ENCODE measurements at regions not wholly inside any gene's neighbourhood (a gene's known extent, or its start where the extent isn't known, plus 50 kb on each side); places are given as distances from the start of the nearest gene placed in this dataset.

DNA sequence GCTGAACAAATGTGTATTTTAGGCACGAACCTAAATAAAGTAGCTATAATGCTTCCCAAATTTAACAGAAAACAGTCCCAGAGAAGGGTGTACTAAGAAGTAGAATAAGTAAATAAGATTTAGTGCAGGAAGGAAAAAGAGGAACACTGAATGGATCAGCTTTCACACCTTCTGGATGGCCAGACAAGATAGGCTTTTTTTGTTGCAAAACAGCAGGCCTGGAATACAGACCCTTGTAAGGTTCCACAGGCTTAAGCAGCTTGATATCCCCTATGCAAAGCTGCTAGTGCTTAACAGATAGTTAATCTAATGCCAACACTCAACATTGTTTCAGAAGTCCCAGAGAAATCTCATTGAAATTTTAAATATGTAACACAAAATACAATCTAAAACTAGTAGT is 328.1 kb upstream of the STEAP1 start (continued):
- TF ChIP-seq, protein P1, sequence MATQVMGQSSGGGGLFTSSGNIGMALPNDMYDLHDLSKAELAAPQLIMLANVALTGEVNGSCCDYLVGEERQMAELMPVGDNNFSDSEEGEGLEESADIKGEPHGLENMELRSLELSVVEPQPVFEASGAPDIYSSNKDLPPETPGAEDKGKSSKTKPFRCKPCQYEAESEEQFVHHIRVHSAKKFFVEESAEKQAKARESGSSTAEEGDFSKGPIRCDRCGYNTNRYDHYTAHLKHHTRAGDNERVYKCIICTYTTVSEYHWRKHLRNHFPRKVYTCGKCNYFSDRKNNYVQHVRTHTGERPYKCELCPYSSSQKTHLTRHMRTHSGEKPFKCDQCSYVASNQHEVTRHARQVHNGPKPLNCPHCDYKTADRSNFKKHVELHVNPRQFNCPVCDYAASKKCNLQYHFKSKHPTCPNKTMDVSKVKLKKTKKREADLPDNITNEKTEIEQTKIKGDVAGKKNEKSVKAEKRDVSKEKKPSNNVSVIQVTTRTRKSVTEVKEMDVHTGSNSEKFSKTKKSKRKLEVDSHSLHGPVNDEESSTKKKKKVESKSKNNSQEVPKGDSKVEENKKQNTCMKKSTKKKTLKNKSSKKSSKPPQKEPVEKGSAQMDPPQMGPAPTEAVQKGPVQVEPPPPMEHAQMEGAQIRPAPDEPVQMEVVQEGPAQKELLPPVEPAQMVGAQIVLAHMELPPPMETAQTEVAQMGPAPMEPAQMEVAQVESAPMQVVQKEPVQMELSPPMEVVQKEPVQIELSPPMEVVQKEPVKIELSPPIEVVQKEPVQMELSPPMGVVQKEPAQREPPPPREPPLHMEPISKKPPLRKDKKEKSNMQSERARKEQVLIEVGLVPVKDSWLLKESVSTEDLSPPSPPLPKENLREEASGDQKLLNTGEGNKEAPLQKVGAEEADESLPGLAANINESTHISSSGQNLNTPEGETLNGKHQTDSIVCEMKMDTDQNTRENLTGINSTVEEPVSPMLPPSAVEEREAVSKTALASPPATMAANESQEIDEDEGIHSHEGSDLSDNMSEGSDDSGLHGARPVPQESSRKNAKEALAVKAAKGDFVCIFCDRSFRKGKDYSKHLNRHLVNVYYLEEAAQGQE (IDR thresholded peaks at IDR 0.05; ENCODE audit: unreplicated experiment) = no peak
- no peak for TF ChIP-seq JUNB (IDR thresholded peaks at IDR 0.05; ENCODE audit: unreplicated experiment)

DNA sequence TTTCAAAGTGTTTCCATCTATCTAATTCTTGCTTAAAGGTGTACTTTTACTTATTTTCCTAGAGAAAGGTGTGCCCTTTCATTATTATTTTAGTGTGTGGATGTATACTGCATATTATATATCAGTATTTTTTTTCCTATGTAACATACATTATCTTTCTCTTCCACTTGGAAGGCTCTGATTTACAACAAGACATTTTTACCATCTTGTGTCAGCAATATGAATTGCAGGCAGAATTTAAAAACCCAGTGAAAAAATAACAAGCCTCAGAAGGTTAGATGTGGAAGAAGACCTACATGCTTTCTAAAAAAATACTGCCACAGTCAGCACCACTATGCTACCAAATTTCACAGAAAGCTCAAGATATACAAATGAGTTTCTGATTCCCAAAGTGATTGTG is 327.7 kb upstream of the STEAP1 start:
- DNase-seq (ENCODE audit: low spot score) = no peak
- no peaks in the 10 kb centered on the region for H3K4me1 ChIP-seq (ENCODE audit: insufficient read depth)
- no peak overlapping the region for H3K4me3 ChIP-seq
- no peaks in the 10 kb centered on the region for H3K9me3 Mint-ChIP-seq
- H3K27ac ChIP-seq (ENCODE audit: low read depth) = no peak overlapping the region
- no peaks in the 10 kb centered on the region for H3K9me2 ChIP-seq (ENCODE audit: insufficient read depth)
- no peaks in the 10 kb centered on the region for H3F3A ChIP-seq (replicated peaks; ENCODE audit: low read depth)
- H3K79me2 ChIP-seq (replicated peaks; ENCODE audit: insufficient read depth) = no peaks in the 10 kb centered on the region
- H3K36me3 ChIP-seq (ENCODE audit: insufficient read depth) = no peaks in the 10 kb centered on the region
- H3K36me3 Mint-ChIP-seq (ENCODE audit: low read depth) = no peaks in the 10 kb centered on the region
- no peak overlapping the region for H2AFZ ChIP-seq
- H3K27me3 ChIP-seq (ENCODE audit: insufficient read depth) = no peaks in the 10 kb centered on the region
- H3K4me3 Mint-ChIP-seq = no peak overlapping the region
- no peak for TF ChIP-seq STAT1 (IDR thresholded peaks at IDR 0.05; ENCODE audit: unreplicated experiment)
- TF ChIP-seq, protein P2, sequence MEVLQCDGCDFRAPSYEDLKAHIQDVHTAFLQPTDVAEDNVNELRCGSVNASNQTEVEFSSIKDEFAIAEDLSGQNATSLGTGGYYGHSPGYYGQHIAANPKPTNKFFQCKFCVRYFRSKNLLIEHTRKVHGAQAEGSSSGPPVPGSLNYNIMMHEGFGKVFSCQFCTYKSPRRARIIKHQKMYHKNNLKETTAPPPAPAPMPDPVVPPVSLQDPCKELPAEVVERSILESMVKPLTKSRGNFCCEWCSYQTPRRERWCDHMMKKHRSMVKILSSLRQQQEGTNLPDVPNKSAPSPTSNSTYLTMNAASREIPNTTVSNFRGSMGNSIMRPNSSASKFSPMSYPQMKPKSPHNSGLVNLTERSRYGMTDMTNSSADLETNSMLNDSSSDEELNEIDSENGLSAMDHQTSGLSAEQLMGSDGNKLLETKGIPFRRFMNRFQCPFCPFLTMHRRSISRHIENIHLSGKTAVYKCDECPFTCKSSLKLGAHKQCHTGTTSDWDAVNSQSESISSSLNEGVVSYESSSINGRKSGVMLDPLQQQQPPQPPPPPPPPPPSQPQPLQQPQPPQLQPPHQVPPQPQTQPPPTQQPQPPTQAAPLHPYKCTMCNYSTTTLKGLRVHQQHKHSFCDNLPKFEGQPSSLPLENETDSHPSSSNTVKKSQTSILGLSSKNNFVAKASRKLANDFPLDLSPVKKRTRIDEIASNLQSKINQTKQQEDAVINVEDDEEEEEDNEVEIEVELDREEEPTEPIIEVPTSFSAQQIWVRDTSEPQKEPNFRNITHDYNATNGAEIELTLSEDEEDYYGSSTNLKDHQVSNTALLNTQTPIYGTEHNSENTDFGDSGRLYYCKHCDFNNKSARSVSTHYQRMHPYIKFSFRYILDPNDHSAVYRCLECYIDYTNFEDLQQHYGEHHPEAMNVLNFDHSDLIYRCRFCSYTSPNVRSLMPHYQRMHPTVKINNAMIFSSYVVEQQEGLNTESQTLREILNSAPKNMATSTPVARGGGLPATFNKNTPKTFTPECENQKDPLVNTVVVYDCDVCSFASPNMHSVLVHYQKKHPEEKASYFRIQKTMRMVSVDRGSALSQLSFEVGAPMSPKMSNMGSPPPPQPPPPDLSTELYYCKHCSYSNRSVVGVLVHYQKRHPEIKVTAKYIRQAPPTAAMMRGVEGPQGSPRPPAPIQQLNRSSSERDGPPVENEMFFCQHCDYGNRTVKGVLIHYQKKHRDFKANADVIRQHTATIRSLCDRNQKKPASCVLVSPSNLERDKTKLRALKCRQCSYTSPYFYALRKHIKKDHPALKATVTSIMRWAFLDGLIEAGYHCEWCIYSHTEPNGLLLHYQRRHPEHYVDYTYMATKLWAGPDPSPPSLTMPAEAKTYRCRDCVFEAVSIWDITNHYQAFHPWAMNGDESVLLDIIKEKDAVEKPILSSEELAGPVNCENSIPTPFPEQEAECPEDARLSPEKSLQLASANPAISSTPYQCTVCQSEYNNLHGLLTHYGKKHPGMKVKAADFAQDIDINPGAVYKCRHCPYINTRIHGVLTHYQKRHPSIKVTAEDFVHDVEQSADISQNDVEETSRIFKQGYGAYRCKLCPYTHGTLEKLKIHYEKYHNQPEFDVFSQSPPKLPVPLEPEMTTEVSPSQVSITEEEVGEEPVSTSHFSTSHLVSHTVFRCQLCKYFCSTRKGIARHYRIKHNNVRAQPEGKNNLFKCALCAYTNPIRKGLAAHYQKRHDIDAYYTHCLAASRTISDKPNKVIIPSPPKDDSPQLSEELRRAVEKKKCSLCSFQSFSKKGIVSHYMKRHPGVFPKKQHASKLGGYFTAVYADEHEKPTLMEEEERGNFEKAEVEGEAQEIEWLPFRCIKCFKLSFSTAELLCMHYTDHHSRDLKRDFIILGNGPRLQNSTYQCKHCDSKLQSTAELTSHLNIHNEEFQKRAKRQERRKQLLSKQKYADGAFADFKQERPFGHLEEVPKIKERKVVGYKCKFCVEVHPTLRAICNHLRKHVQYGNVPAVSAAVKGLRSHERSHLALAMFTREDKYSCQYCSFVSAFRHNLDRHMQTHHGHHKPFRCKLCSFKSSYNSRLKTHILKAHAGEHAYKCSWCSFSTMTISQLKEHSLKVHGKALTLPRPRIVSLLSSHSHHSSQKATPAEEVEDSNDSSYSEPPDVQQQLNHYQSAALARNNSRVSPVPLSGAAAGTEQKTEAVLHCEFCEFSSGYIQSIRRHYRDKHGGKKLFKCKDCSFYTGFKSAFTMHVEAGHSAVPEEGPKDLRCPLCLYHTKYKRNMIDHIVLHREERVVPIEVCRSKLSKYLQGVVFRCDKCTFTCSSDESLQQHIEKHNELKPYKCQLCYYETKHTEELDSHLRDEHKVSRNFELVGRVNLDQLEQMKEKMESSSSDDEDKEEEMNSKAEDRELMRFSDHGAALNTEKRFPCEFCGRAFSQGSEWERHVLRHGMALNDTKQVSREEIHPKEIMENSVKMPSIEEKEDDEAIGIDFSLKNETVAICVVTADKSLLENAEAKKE (CRISPR knock-in tag; IDR thresholded peaks at IDR 0.05) = no peak
- TF ChIP-seq CREB1 (CRISPR knock-in tag; IDR thresholded peaks at IDR 0.05; ENCODE audit: low read depth) = no peak
- no peak for TF ChIP-seq POLR2AphosphoS5 (IDR thresholded peaks at IDR 0.05; ENCODE audit: low read depth)
- no peak for TF ChIP-seq ZNF331 (CRISPR knock-in tag; IDR thresholded peaks at IDR 0.05; ENCODE audit: low read depth)
- no peak for TF ChIP-seq EZH2 (IDR thresholded peaks at IDR 0.05; ENCODE audit: low read depth, unreplicated experiment)
- no peaks in the 10 kb centered on the region for H3K4me1 Mint-ChIP-seq
- no peak for ATAC-seq
- no peak overlapping the region for H3K27ac Mint-ChIP-seq
- H4K20me1 ChIP-seq (replicated peaks; ENCODE audit: insufficient read depth) = no peaks in the 10 kb centered on the region
- no peak overlapping the region for H3K4me2 ChIP-seq
- no peaks in the 10 kb centered on the region for H3K27me3 Mint-ChIP-seq (ENCODE audit: insufficient read depth, low read depth, poor library complexity)
